ENCODE measurements at regions not wholly inside any gene's neighbourhood (a gene's known extent, or its start where the extent isn't known, plus 50 kb on each side); places are given as distances from the start of the nearest gene placed in this dataset.

- no peak for DNase-seq (ENCODE audit: low read depth)
These were observed 80.6 kb upstream of the PAK5 start for GRCh38 chr20:9919271-9920014.

- DNase-seq (ENCODE audit: low read depth), result no peak
These were observed 79.5 kb upstream of the PAK5 start for GRCh38 chr20:9918348-9918747.

GRCh38 chr20:9916761-9917160, 77.9 kb upstream of the PAK5 start:
- DNase-seq (ENCODE audit: low read depth), result no peak

- peak; percentile 17 for DNase-seq (ENCODE audit: low read depth)
These were observed 74.1 kb upstream of the PAK5 start for GRCh38 chr20:9912858-9913434.

- no peak for DNase-seq (ENCODE audit: low read depth)
These were observed 73.4 kb upstream of the PAK5 start for GRCh38 chr20:9912290-9912689.

GRCh38 chr20:9911519-9911918, 72.6 kb upstream of the PAK5 start:
- no peak for DNase-seq (ENCODE audit: low read depth)

- DNase-seq (ENCODE audit: low read depth), result no peak
These were observed 70.3 kb upstream of the PAK5 start for GRCh38 chr20:9909167-9909566.

- no peak for DNase-seq (ENCODE audit: low read depth)
These were observed 64.3 kb upstream of the PAK5 start for GRCh38 chr20:9903048-9903655.

GRCh38 chr20:9889270-9889981, 50.5 kb upstream of the PAK5 start:
- DNase-seq (ENCODE audit: low read depth), result no peak
